GM13976 (cell line): ENCODE measurements at regions not wholly inside any gene's neighbourhood (a gene's known extent, or its start where the extent isn't known, plus 50 kb on each side); places are given as distances from the start of the nearest gene placed in this dataset.
"Not testable (repeated sequence)": the region's sequence is repeated elsewhere in the genome, so short reads cannot be mapped to it uniquely, and the experiment has no call there.

Experiments used
- DNase-seq: peaks from one replicate; pipeline ENCODE4 v3.0.0; 2012; ENCODE audit warnings: low spot score
- CTCF ChIP-seq: IDR thresholded peaks from 2 replicates; pipeline ENCODE4 v1.5.1; 2012; ENCODE audit warnings: borderline replicate concordance, mild to moderate bottlenecking; ENCODE audit not compliant: insufficient read depth; ENCODE audit errors: extremely low read depth, missing control alignments, control extremely low read depth
- in situ Hi-C: fragments of 300-500 bp; cut with MboI; formaldehyde crosslinking; loops from one replicate; pipeline ENCODE4 v1.12.0; 2022; ENCODE audit warnings: low sequenced_read_pairs, mixed read lengths, inconsistent platforms; ENCODE audit not compliant: unreplicated experiment

GRCh38 chr2:21376864-21377263, 253.1 kb downstream of the TDRD15 start:
- TF ChIP-seq CTCF: no peak
- in situ Hi-C loops: no loop called here
- DNase-seq: no peak

GRCh38 chr2:21379140-21379539, 255.4 kb downstream of the TDRD15 start:
- no peak for DNase-seq
- no peak for TF ChIP-seq CTCF
- in situ Hi-C loops: no loop called here

- DNase-seq, in situ Hi-C loops: not testable (repeated sequence)
Observed at GRCh38 chr2:21379668-21380067, 255.9 kb downstream of the TDRD15 start.

GRCh38 chr2:21381421-21381820, 257.7 kb downstream of the TDRD15 start:
- in situ Hi-C loops: no loop called here
- TF ChIP-seq CTCF: no peak
- DNase-seq: no peak

- no peak for TF ChIP-seq CTCF
Observed at GRCh38 chr2:21382701-21383520, 259.1 kb downstream of the TDRD15 start.

GRCh38 chr2:21386666-21387065, 262.9 kb downstream of the TDRD15 start:
- no peak for DNase-seq
- no peak for TF ChIP-seq CTCF
- in situ Hi-C loops: no loop called here

More at GRCh38 chr2:21382701-21383520, 259.1 kb downstream of the TDRD15 start:
- in situ Hi-C loops: no loop called here
- DNase-seq: no peak

- DNase-seq: no peak
- in situ Hi-C loops: no loop called here
- no peak for TF ChIP-seq CTCF
Observed at GRCh38 chr2:21392649-21393048, 268.9 kb downstream of the TDRD15 start.
